Endodermal cell (in vitro differentiated cells): ENCODE measurements at regions not wholly inside any gene's neighbourhood (a gene's known extent, or its start where the extent isn't known, plus 50 kb on each side); places are given as distances from the start of the nearest gene placed in this dataset.

Experiments used
- DNase-seq: peaks from one replicate; pipeline ENCODE4 v3.0.0-alpha.2; 2017
- H3K27ac ChIP-seq: 2 replicates; pipeline ENCODE4 v1.5.1; 2013; ENCODE audit warnings: mild to moderate bottlenecking, low read depth, low read length, moderate library complexity
- H3K27me3 ChIP-seq: 2 replicates; pipeline ENCODE4 v1.6.1; 2013; ENCODE audit warnings: mild to moderate bottlenecking, low read length, moderate library complexity; ENCODE audit not compliant: insufficient read depth, control insufficient read depth, poor library complexity, severe bottlenecking
- H3K36me3 ChIP-seq: 2 replicates; pipeline ENCODE4 v1.7.0; 2013; ENCODE audit warnings: mild to moderate bottlenecking, low read length, moderate library complexity; ENCODE audit not compliant: control insufficient read depth, insufficient read depth
- H3K4me1 ChIP-seq: one replicate; pipeline ENCODE4 v1.7.0; 2013; ENCODE audit warnings: low read length; ENCODE audit not compliant: control insufficient read depth, insufficient read depth
- H3K4me3 ChIP-seq: 2 replicates; pipeline ENCODE4 v1.5.1; 2013; ENCODE audit warnings: mild to moderate bottlenecking, low read length, moderate library complexity
- H3K9ac ChIP-seq: 2 replicates; pipeline ENCODE4 v1.6.1; 2013; ENCODE audit warnings: mild to moderate bottlenecking, low read length, moderate library complexity; ENCODE audit not compliant: poor library complexity, severe bottlenecking; ENCODE audit errors: extremely low read depth
- H3K9me3 ChIP-seq: 2 replicates; pipeline ENCODE4 v1.6.1; 2013; ENCODE audit warnings: mild to moderate bottlenecking, low read length, moderate library complexity; ENCODE audit not compliant: control insufficient read depth
- H3K27ac Mint-ChIP-seq: 2 replicates; pipeline ENCODE4 v1.8.0; 2020; ENCODE audit warnings: mixed read lengths
- H3K27me3 Mint-ChIP-seq: 2 replicates; pipeline ENCODE4 v1.8.0; 2021; ENCODE audit warnings: mild to moderate bottlenecking, mixed read lengths; ENCODE audit not compliant: insufficient read depth
- H3K36me3 Mint-ChIP-seq: 2 replicates; pipeline ENCODE4 v1.8.0; 2020; ENCODE audit warnings: low read depth, mixed read lengths
- H3K4me1 Mint-ChIP-seq: 2 replicates; pipeline ENCODE4 v1.8.0; 2020; ENCODE audit warnings: mixed read lengths
- H3K4me3 Mint-ChIP-seq: 2 replicates; pipeline ENCODE4 v1.8.0; 2020; ENCODE audit warnings: mild to moderate bottlenecking, moderate library complexity, mixed read lengths
- H3K9me3 Mint-ChIP-seq: 2 replicates; pipeline ENCODE4 v1.8.0; 2020; ENCODE audit warnings: mild to moderate bottlenecking, mixed read lengths
- CTCF ChIP-seq: fragments of 200-600 bp; sonication (generic); conservative IDR thresholded peaks from 2 replicates; pipeline ENCODE4 v1.5.0; 2021; ENCODE audit warnings: antibody characterized with exemption, mild to moderate bottlenecking
- WGBS, 2 experiments: methylation state at CpG; one replicate each; pipeline versions ENCODE4 v1.1.5 to v1.1.7; 2013; ENCODE audit warnings: missing lambda C conversion rate in 2 of 2, mixed read lengths in 1 of 2; ENCODE audit not compliant: insufficient coverage in 1 of 2, insufficient read length in 1 of 2; 5-methylcytosine and 5-hydroxymethylcytosine counted together

GRCh38 chr16:17050468-17050867 is 420.3 kb downstream of the XYLT1 start:
- Histone ChIP-seq H3K27me3 (no peaks in the 10 kb centered on the region), H3K36me3 (no peaks in the 10 kb centered on the region), H3K4me3 (no peak overlapping the region), H3K4me1 (no peaks in the 10 kb centered on the region), H3K9me3 (peaks cover 4% of the 10 kb centered on the region), H3K9ac (no peak overlapping the region), H3K27ac (no peak overlapping the region)
- no peak overlapping the region for H3K4me3 Mint-ChIP-seq
- no peak for DNase-seq
- H3K36me3 Mint-ChIP-seq: no peaks in the 10 kb centered on the region
- H3K27me3 Mint-ChIP-seq: no peaks in the 10 kb centered on the region
- H3K27ac Mint-ChIP-seq: no peak overlapping the region
- peaks cover 11% of the 10 kb centered on the region for H3K9me3 Mint-ChIP-seq
- WGBS, 2 experiments: 100% methylated on average over 1 of the region's 1 CpG; no CpG with 5 or more reads in 1 of the 2 experiments
- no peak for TF ChIP-seq CTCF
- H3K4me1 Mint-ChIP-seq: no peaks in the 10 kb centered on the region
